WTC11 (cell line): ENCODE measurements at regions not wholly inside any gene's neighbourhood (a gene's known extent, or its start where the extent isn't known, plus 50 kb on each side); places are given as distances from the start of the nearest gene placed in this dataset.

Source experiments
- ATAC-seq: fragments of 200-7000 bp; cut with Tn5 transposase; 2 replicates; pipeline ENCODE4 v1.10.0; 2021; ENCODE audit warnings: mild to moderate bottlenecking, moderate library complexity
- CTCF ChIA-PET: fragments of 300-600 bp; sonication (Branson Sonifier 250); formaldehyde crosslinking; loops from one replicate; lab custom pipeline; 2021; ENCODE audit warnings: antibody characterized with exemption; lab: Charles Lee
- POLR2A ChIA-PET: fragments of 350-600 bp; sonication (Branson Sonifier 250); formaldehyde crosslinking; loops from one replicate; lab custom pipeline; 2021; ENCODE audit warnings: antibody characterized with exemption; lab: Charles Lee
- DNase-seq: peaks from one replicate; pipeline ENCODE4 v3.0.0; 2021; ENCODE audit warnings: low spot score
- H3K27ac Mint-ChIP-seq: 2 replicates; pipeline ENCODE4 v1.8.0; 2021; ENCODE audit warnings: mixed read lengths
- H3K27me3 Mint-ChIP-seq: 2 replicates; pipeline ENCODE4 v1.8.0; 2021; ENCODE audit warnings: low read depth, mild to moderate bottlenecking, moderate library complexity, mixed read lengths
- H3K36me3 Mint-ChIP-seq: 2 replicates; pipeline ENCODE4 v1.8.0; 2021; ENCODE audit warnings: mixed read lengths
- H3K4me1 Mint-ChIP-seq: 2 replicates; pipeline ENCODE4 v1.8.0; 2022; ENCODE audit warnings: mixed read lengths
- H3K4me3 Mint-ChIP-seq: 2 replicates; pipeline ENCODE4 v1.8.0; 2021; ENCODE audit warnings: mild to moderate bottlenecking, moderate library complexity, mixed read lengths
- H3K9me3 Mint-ChIP-seq: 2 replicates; pipeline ENCODE4 v1.8.0; 2021; ENCODE audit warnings: mixed read lengths
- CREM ChIP-seq: sonication (generic); formaldehyde crosslinking; IDR thresholded peaks from 2 replicates; pipeline ENCODE4 v1.8.1; 2022; ENCODE audit warnings: mild to moderate bottlenecking, missing genetic modification reagents, moderate library complexity
- E2F1 ChIP-seq: sonication (generic); formaldehyde crosslinking; IDR thresholded peaks from 2 replicates; pipeline ENCODE4 v1.8.0; 2022; ENCODE audit warnings: mild to moderate bottlenecking, missing genetic modification reagents
- ETV6 ChIP-seq: sonication (generic); formaldehyde crosslinking; IDR thresholded peaks from 2 replicates; pipeline ENCODE4 v1.8.1; 2022; ENCODE audit warnings: mild to moderate bottlenecking, missing genetic modification reagents
- MYBL2 ChIP-seq: sonication (generic); formaldehyde crosslinking; IDR thresholded peaks from 2 replicates; pipeline ENCODE4 v1.8.1; 2023; ENCODE audit warnings: mild to moderate bottlenecking, moderate library complexity, missing genetic modification reagents
- NFYB ChIP-seq: sonication (generic); formaldehyde crosslinking; conservative IDR thresholded peaks from 2 replicates; pipeline ENCODE4 v1.8.0; 2022; ENCODE audit warnings: low read depth, missing genetic modification reagents
- RELA ChIP-seq: sonication (generic); formaldehyde crosslinking; IDR thresholded peaks from 2 replicates; pipeline ENCODE4 v1.8.1; 2022; ENCODE audit warnings: missing genetic modification reagents, mild to moderate bottlenecking, borderline replicate concordance
- RORB ChIP-seq: fragments of 250-450 bp; sonication (Bioruptor Pico); IDR thresholded peaks from 2 replicates; pipeline ENCODE4 v1.9.0; 2021; ENCODE audit warnings: mild to moderate bottlenecking
- TCF7 ChIP-seq: sonication (generic); formaldehyde crosslinking; IDR thresholded peaks from 2 replicates; pipeline ENCODE4 v1.8.0; 2022; ENCODE audit warnings: mild to moderate bottlenecking, low read depth, missing genetic modification reagents, moderate library complexity
- ZNF219 ChIP-seq: sonication (generic); formaldehyde crosslinking; IDR thresholded peaks from 2 replicates; pipeline ENCODE4 v1.8.0; 2023; ENCODE audit warnings: missing genetic modification reagents, mild to moderate bottlenecking, borderline replicate concordance
- ZNF281 ChIP-seq: sonication (generic); formaldehyde crosslinking; IDR thresholded peaks from 2 replicates; pipeline ENCODE4 v1.8.0; 2023; ENCODE audit warnings: mild to moderate bottlenecking, missing genetic modification reagents
- ZNF396 ChIP-seq: fragments of 250-450 bp; sonication (Bioruptor Pico); IDR thresholded peaks from 2 replicates; pipeline ENCODE4 v1.8.0; 2021; ENCODE audit warnings: mild to moderate bottlenecking, moderate library complexity, borderline replicate concordance
- ZNF423 ChIP-seq: fragments of 250-450 bp; sonication (Bioruptor Pico); IDR thresholded peaks from 2 replicates; pipeline ENCODE4 v2.1.2; 2022; ENCODE audit warnings: mild to moderate bottlenecking, moderate library complexity
- TF ChIP-seq, protein P1 (sequence below): sonication (generic); formaldehyde crosslinking; IDR thresholded peaks from 2 replicates; pipeline ENCODE4 v1.8.1; 2023; ENCODE audit warnings: mild to moderate bottlenecking, moderate library complexity, missing genetic modification reagents
- TF ChIP-seq, protein P2 (sequence below): fragments of 250-450 bp; sonication (Bioruptor Pico); IDR thresholded peaks from 2 replicates; pipeline ENCODE4 v1.9.0; 2021; ENCODE audit warnings: mild to moderate bottlenecking
- TF ChIP-seq, protein P3 (sequence below): fragments of 250-450 bp; sonication (Bioruptor Pico); IDR thresholded peaks from 2 replicates; pipeline ENCODE4 v1.9.0; 2021; ENCODE audit warnings: mild to moderate bottlenecking, borderline replicate concordance
- TF ChIP-seq, protein P4 (sequence below): fragments of 250-450 bp; sonication (Bioruptor Pico); IDR thresholded peaks from 2 replicates; pipeline ENCODE4 v1.9.0; 2021; ENCODE audit warnings: moderate library complexity, mild to moderate bottlenecking, inconsistent platforms, borderline replicate concordance

DNA sequence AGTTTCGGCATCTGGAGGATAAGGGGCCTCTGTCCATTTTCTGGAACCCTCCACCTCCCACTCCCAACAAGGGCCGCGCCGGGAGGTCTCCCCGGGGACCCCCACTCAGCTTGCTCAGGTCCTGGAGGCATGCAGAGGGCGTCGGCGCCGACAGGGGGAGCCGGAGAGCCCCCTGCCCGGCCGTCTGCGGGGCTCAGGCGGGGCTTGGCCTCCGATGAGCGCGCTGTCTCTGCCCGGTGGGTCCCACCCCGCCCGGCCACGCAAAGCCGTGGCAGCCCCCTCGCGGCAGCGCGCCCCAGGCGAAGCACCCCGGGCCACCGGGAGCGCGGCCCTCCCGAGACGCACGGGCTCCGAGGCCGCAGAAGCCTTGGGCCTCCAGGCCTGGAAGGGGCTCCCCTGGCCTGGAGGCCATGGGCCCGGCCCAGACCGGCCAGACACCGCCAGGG, 149.7 kb upstream of the ZNF536 start (continued):
- TF ChIP-seq, protein P1, sequence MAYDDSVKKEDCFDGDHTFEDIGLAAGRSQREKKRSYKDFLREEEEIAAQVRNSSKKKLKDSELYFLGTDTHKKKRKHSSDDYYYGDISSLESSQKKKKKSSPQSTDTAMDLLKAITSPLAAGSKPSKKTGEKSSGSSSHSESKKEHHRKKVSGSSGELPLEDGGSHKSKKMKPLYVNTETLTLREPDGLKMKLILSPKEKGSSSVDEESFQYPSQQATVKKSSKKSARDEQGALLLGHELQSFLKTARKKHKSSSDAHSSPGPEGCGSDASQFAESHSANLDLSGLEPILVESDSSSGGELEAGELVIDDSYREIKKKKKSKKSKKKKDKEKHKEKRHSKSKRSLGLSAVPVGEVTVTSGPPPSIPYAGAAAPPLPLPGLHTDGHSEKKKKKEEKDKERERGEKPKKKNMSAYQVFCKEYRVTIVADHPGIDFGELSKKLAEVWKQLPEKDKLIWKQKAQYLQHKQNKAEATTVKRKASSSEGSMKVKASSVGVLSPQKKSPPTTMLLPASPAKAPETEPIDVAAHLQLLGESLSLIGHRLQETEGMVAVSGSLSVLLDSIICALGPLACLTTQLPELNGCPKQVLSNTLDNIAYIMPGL = peak; percentile 53; the same call in 1 of the 2 replicates
- TF ChIP-seq RORB (CRISPR knock-in tag) = no peak
- no peak for TF ChIP-seq CREM (CRISPR knock-in tag)
- TF ChIP-seq MYBL2 = no peak
- TF ChIP-seq, protein P2, sequence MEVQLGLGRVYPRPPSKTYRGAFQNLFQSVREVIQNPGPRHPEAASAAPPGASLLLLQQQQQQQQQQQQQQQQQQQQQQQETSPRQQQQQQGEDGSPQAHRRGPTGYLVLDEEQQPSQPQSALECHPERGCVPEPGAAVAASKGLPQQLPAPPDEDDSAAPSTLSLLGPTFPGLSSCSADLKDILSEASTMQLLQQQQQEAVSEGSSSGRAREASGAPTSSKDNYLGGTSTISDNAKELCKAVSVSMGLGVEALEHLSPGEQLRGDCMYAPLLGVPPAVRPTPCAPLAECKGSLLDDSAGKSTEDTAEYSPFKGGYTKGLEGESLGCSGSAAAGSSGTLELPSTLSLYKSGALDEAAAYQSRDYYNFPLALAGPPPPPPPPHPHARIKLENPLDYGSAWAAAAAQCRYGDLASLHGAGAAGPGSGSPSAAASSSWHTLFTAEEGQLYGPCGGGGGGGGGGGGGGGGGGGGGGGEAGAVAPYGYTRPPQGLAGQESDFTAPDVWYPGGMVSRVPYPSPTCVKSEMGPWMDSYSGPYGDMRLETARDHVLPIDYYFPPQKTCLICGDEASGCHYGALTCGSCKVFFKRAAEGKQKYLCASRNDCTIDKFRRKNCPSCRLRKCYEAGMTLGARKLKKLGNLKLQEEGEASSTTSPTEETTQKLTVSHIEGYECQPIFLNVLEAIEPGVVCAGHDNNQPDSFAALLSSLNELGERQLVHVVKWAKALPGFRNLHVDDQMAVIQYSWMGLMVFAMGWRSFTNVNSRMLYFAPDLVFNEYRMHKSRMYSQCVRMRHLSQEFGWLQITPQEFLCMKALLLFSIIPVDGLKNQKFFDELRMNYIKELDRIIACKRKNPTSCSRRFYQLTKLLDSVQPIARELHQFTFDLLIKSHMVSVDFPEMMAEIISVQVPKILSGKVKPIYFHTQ = no peak
- no peak for TF ChIP-seq NFYB (CRISPR knock-in tag)

- peak; percentile 45 for DNase-seq
- Mint-ChIP-seq H3K27ac (no peak overlapping the region), H3K4me3 (peak overlapping the region; percentile 66), H3K4me1 (peaks cover 31% of the 10 kb centered on the region), H3K9me3 (no peaks in the 10 kb centered on the region), H3K27me3 (peaks cover 59% of the 10 kb centered on the region), H3K36me3 (no peaks in the 10 kb centered on the region)
- ChIA-PET POLR2A (no interaction called here), CTCF (interaction anchor here (0.6 to 2.9 kb wide), 10 partner anchors 10 to 426 kb away, joined by 3 to 13 read pairs (median 4); no protein-coding TSS in a partner anchor)
- peak; percentile 17 for ATAC-seq
- TF ChIP-seq ETV6 (CRISPR knock-in tag) (no peak), ZNF423 (CRISPR knock-in tag) (peak; percentile 45; the same call in 1 of the 2 replicates)
Observed at GRCh38 chr19:30222992-30223865, 149.0 kb upstream of the ZNF536 start.

DNA sequence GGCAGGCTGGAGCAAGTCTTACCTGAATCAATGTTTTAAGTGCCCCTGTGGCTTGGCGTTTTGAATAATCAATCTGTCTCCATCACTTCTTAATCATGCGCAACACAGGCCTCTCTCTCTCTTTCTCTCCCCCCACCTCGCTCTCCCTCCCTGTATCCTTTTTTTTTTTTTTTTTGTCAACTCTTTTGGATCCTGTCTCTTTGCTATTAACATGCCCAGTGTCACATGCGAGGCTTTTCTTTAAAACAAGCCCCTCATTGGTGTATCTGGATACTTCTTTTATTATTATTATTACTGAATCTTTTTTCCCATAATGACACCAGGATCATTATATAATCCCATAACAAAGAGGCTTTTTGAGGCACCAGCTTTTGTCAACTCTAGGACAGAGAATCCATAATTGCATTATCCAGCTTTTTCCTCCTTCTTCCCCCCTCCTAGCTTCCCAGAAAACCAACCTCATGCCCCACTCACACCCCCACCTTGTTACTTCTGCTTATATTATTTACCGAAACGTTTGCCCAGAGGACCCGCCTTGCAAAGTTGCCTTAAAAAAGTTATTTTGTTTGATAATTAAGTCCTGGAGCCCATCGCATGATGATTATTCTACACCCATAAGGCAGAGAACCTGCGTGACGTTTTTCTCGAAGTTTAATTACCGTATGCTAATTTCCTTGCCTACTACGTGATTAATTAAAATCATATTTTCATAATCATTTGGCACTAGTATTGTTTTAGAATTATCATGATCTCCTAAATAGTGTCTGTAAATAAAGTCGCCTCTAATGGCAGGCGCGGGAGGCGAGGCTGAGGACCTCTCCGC, 148.1 kb upstream of the ZNF536 start:
- ChIA-PET CTCF (interaction anchor here (0.6 to 2.9 kb wide), 9 partner anchors 9 to 426 kb away, joined by 3 to 13 read pairs (median 3); no protein-coding TSS in a partner anchor), POLR2A (no interaction called here)
- ATAC-seq (no peak), DNase-seq (no peak)
- peaks cover 31% of the 10 kb centered on the region for H3K4me1 Mint-ChIP-seq
- H3K27ac Mint-ChIP-seq = no peak overlapping the region
- peak overlapping the region; percentile 63 for H3K4me3 Mint-ChIP-seq
- H3K36me3 Mint-ChIP-seq = no peaks in the 10 kb centered on the region
- H3K27me3 Mint-ChIP-seq = peaks cover 66% of the 10 kb centered on the region
- no peaks in the 10 kb centered on the region for H3K9me3 Mint-ChIP-seq
- TF ChIP-seq ZNF396 (CRISPR knock-in tag) = no peak
- TF ChIP-seq, protein P3, sequence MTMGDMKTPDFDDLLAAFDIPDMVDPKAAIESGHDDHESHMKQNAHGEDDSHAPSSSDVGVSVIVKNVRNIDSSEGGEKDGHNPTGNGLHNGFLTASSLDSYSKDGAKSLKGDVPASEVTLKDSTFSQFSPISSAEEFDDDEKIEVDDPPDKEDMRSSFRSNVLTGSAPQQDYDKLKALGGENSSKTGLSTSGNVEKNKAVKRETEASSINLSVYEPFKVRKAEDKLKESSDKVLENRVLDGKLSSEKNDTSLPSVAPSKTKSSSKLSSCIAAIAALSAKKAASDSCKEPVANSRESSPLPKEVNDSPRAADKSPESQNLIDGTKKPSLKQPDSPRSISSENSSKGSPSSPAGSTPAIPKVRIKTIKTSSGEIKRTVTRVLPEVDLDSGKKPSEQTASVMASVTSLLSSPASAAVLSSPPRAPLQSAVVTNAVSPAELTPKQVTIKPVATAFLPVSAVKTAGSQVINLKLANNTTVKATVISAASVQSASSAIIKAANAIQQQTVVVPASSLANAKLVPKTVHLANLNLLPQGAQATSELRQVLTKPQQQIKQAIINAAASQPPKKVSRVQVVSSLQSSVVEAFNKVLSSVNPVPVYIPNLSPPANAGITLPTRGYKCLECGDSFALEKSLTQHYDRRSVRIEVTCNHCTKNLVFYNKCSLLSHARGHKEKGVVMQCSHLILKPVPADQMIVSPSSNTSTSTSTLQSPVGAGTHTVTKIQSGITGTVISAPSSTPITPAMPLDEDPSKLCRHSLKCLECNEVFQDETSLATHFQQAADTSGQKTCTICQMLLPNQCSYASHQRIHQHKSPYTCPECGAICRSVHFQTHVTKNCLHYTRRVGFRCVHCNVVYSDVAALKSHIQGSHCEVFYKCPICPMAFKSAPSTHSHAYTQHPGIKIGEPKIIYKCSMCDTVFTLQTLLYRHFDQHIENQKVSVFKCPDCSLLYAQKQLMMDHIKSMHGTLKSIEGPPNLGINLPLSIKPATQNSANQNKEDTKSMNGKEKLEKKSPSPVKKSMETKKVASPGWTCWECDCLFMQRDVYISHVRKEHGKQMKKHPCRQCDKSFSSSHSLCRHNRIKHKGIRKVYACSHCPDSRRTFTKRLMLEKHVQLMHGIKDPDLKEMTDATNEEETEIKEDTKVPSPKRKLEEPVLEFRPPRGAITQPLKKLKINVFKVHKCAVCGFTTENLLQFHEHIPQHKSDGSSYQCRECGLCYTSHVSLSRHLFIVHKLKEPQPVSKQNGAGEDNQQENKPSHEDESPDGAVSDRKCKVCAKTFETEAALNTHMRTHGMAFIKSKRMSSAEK (CRISPR knock-in tag) = no peak
- TF ChIP-seq E2F1 (CRISPR knock-in tag) = no peak
- TF ChIP-seq ZNF281 (CRISPR knock-in tag) = no peak
- TF ChIP-seq TCF7 (CRISPR knock-in tag) = no peak
- TF ChIP-seq, protein P4, sequence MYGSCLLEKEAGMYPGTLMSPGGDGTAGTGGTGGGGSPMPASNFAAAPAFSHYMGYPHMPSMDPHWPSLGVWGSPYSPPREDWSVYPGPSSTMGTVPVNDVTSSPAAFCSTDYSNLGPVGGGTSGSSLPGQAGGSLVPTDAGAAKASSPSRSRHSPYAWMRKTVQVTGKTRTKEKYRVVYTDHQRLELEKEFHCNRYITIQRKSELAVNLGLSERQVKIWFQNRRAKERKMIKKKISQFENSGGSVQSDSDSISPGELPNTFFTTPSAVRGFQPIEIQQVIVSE (CRISPR knock-in tag) = no peak
- no peak for TF ChIP-seq ZNF219 (CRISPR knock-in tag)
- TF ChIP-seq RELA = no peak
